ENCODE measurements at regions not wholly inside any gene's neighbourhood (a gene's known extent, or its start where the extent isn't known, plus 50 kb on each side); places are given as distances from the start of the nearest gene placed in this dataset.

- no peak for TF ChIP-seq CHD2 (IDR thresholded peaks at IDR 0.05; ENCODE audit: low read length, partially characterized antibody)
- TF ChIP-seq EP300 (IDR thresholded peaks at IDR 0.05; ENCODE audit: borderline replicate concordance in 1 of 2, low read depth in 1 of 2, low read length in 1 of 2) = no peak
- TF ChIP-seq, protein P1, sequence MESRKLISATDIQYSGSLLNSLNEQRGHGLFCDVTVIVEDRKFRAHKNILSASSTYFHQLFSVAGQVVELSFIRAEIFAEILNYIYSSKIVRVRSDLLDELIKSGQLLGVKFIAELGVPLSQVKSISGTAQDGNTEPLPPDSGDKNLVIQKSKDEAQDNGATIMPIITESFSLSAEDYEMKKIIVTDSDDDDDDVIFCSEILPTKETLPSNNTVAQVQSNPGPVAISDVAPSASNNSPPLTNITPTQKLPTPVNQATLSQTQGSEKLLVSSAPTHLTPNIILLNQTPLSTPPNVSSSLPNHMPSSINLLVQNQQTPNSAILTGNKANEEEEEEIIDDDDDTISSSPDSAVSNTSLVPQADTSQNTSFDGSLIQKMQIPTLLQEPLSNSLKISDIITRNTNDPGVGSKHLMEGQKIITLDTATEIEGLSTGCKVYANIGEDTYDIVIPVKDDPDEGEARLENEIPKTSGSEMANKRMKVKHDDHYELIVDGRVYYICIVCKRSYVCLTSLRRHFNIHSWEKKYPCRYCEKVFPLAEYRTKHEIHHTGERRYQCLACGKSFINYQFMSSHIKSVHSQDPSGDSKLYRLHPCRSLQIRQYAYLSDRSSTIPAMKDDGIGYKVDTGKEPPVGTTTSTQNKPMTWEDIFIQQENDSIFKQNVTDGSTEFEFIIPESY (IDR thresholded peaks at IDR 0.05; ENCODE audit: borderline replicate concordance, low read depth) = no peak
- TF ChIP-seq, protein P2, sequence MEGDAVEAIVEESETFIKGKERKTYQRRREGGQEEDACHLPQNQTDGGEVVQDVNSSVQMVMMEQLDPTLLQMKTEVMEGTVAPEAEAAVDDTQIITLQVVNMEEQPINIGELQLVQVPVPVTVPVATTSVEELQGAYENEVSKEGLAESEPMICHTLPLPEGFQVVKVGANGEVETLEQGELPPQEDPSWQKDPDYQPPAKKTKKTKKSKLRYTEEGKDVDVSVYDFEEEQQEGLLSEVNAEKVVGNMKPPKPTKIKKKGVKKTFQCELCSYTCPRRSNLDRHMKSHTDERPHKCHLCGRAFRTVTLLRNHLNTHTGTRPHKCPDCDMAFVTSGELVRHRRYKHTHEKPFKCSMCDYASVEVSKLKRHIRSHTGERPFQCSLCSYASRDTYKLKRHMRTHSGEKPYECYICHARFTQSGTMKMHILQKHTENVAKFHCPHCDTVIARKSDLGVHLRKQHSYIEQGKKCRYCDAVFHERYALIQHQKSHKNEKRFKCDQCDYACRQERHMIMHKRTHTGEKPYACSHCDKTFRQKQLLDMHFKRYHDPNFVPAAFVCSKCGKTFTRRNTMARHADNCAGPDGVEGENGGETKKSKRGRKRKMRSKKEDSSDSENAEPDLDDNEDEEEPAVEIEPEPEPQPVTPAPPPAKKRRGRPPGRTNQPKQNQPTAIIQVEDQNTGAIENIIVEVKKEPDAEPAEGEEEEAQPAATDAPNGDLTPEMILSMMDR (IDR thresholded peaks at IDR 0.05) = no peak
- TF ChIP-seq FOSL2 (IDR thresholded peaks at IDR 0.05; ENCODE audit: borderline replicate concordance, low read depth) = no peak
- TF ChIP-seq, protein P3, sequence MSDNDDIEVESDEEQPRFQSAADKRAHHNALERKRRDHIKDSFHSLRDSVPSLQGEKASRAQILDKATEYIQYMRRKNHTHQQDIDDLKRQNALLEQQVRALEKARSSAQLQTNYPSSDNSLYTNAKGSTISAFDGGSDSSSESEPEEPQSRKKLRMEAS (IDR thresholded peaks at IDR 0.05; ENCODE audit: low read depth) = no peak
- TF ChIP-seq MXI1 (IDR thresholded peaks at IDR 0.05; ENCODE audit: low read depth, low read length) = no peak
- TF ChIP-seq POLR2AphosphoS5 (IDR thresholded peaks at IDR 0.05; ENCODE audit: low read depth, low read length) = no peak
These were observed 170.1 kb downstream of the SIPA1L2 start for GRCh38 chr1:232459826-232460225.

Measured in SK-N-SH (cell line).